ENCODE measurements at regions not wholly inside any gene's neighbourhood (a gene's known extent, or its start where the extent isn't known, plus 50 kb on each side); places are given as distances from the start of the nearest gene placed in this dataset.

- DNase-seq (ENCODE audit: low read depth in 2 of 2), result peak in 1 of 2 donors; percentile 83
- H3K36me3 ChIP-seq (ENCODE audit: control insufficient read depth, insufficient read depth, low read length), result no peaks in the 10 kb centered on the region
- TF ChIP-seq, protein P1, sequence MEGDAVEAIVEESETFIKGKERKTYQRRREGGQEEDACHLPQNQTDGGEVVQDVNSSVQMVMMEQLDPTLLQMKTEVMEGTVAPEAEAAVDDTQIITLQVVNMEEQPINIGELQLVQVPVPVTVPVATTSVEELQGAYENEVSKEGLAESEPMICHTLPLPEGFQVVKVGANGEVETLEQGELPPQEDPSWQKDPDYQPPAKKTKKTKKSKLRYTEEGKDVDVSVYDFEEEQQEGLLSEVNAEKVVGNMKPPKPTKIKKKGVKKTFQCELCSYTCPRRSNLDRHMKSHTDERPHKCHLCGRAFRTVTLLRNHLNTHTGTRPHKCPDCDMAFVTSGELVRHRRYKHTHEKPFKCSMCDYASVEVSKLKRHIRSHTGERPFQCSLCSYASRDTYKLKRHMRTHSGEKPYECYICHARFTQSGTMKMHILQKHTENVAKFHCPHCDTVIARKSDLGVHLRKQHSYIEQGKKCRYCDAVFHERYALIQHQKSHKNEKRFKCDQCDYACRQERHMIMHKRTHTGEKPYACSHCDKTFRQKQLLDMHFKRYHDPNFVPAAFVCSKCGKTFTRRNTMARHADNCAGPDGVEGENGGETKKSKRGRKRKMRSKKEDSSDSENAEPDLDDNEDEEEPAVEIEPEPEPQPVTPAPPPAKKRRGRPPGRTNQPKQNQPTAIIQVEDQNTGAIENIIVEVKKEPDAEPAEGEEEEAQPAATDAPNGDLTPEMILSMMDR (conservative IDR thresholded peaks at IDR 0.05 in 1 of 2, IDR thresholded peaks at IDR 0.05 in 1 of 2; ENCODE audit: low read depth in 1 of 2, low read length in 2 of 2), result no peak
- TF ChIP-seq EZH2 (IDR thresholded peaks at IDR 0.05; ENCODE audit: low read length, missing control alignments), result no peak
Measured at GRCh38 chr9:126055381-126055985, 271.1 kb upstream of the MVB12B start.

DNA sequence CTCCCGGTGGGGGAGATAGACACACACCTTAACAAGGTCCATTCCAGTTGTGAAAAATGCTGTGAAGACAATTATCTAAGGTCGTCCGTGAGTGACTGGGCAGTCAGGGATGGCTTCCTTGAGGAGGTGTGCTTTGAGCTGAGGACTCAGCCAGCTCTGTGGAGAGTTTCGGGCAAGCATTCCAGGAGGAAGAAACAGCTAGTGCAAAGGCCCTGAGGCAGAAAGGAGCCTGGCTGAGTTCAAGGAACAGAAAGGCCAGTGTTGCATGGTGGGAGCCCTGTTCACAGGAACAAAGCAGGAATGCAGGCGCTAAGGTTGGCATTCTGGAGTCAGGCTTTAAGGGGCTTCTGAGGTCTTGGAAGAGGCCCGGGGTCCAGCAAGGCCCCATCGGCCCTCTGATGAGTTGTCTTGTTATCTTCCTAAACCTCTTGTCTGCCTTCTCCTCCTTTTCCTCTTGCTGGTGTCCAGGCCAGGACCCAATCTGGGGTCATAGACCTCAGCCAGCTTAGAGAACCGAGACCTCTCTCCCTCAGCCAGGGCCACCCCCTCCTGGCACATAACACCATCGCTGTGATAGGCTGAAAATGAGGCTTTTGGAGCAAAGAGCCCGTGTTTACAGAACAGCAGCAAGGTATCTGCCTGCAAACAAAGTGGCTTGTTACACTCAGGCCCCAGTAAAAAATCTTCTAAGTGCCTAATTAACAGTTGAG, 270.2 kb upstream of the MVB12B start:
- Histone ChIP-seq H3K27me3 (ENCODE audit: control insufficient read depth, insufficient read depth, low read length) (peaks cover 24% of the 10 kb centered on the region), H3K9ac (ENCODE audit: insufficient read depth, low read length) (no peak overlapping the region)

More at GRCh38 chr9:126055381-126055985, 271.1 kb upstream of the MVB12B start:
- Histone ChIP-seq H3K27ac (ENCODE audit: insufficient read depth, low read length) (no peak overlapping the region), H3K4me2 (ENCODE audit: extremely low read depth, insufficient read depth, low read length) (no peak overlapping the region), H3K4me1 (ENCODE audit: control insufficient read depth, extremely low read depth, insufficient read depth, low read length) (no peaks in the 10 kb centered on the region), H4K20me1 (ENCODE audit: control insufficient read depth, extremely low read depth, insufficient read depth, low read length) (no peaks in the 10 kb centered on the region), H3K4me3 (replicated peaks in 1 of 4; ENCODE audit: control extremely low read depth in 1 of 4, insufficient read depth in 1 of 4, low read depth in 3 of 4, low read length in 4 of 4) (no peak overlapping the region), H3K27me3 (ENCODE audit: control insufficient read depth, insufficient read depth, low read length) (peaks cover 24% of the 10 kb centered on the region), H3K9me3 (ENCODE audit: control insufficient read depth, insufficient read depth, low read depth, low read length) (no peaks in the 10 kb centered on the region), H3K79me2 (ENCODE audit: control insufficient read depth, insufficient read depth, low read length) (no peaks in the 10 kb centered on the region), H3K9ac (ENCODE audit: insufficient read depth, low read length) (no peak overlapping the region), H2AFZ (ENCODE audit: low read length) (no peak overlapping the region)

GRCh38 chr9:126057121-126057825, 269.4 kb upstream of the MVB12B start:
- H3K36me3 ChIP-seq (ENCODE audit: control insufficient read depth, insufficient read depth, low read length), result no peaks in the 10 kb centered on the region
- TF ChIP-seq, protein P1 (conservative IDR thresholded peaks at IDR 0.05 in 1 of 2, IDR thresholded peaks at IDR 0.05 in 1 of 2; ENCODE audit: low read depth in 1 of 2, low read length in 2 of 2), result no peak
- TF ChIP-seq EZH2 (IDR thresholded peaks at IDR 0.05; ENCODE audit: low read length, missing control alignments), result no peak
- DNase-seq (ENCODE audit: low read depth in 2 of 2), result peak in 1 of 2 donors; percentile 37
- no peak overlapping the region for H3K27ac ChIP-seq (ENCODE audit: insufficient read depth, low read length)
- H3K9ac ChIP-seq (ENCODE audit: insufficient read depth, low read length), result no peak overlapping the region
- H4K20me1 ChIP-seq (ENCODE audit: control insufficient read depth, extremely low read depth, insufficient read depth, low read length), result no peaks in the 10 kb centered on the region
- H3K4me3 ChIP-seq (replicated peaks in 1 of 4; ENCODE audit: control extremely low read depth in 1 of 4, insufficient read depth in 1 of 4, low read depth in 3 of 4, low read length in 4 of 4), result no peak overlapping the region
- H3K27me3 ChIP-seq (ENCODE audit: control insufficient read depth, insufficient read depth, low read length), result peaks cover 24% of the 10 kb centered on the region
- H2AFZ ChIP-seq (ENCODE audit: low read length), result no peak overlapping the region
- H3K4me1 ChIP-seq (ENCODE audit: control insufficient read depth, extremely low read depth, insufficient read depth, low read length), result no peaks in the 10 kb centered on the region
- H3K4me2 ChIP-seq (ENCODE audit: extremely low read depth, insufficient read depth, low read length), result no peak overlapping the region
- H3K9me3 ChIP-seq (ENCODE audit: control insufficient read depth, insufficient read depth, low read depth, low read length), result no peaks in the 10 kb centered on the region
- H3K79me2 ChIP-seq (ENCODE audit: control insufficient read depth, insufficient read depth, low read length), result no peaks in the 10 kb centered on the region

More for the DNA sequence above, 270.2 kb upstream of the MVB12B start:
- Histone ChIP-seq H3K4me3 (replicated peaks in 1 of 4; ENCODE audit: control extremely low read depth in 1 of 4, insufficient read depth in 1 of 4, low read depth in 3 of 4, low read length in 4 of 4) (no peak overlapping the region), H3K79me2 (ENCODE audit: control insufficient read depth, insufficient read depth, low read length) (no peaks in the 10 kb centered on the region), H3K9me3 (ENCODE audit: control insufficient read depth, insufficient read depth, low read depth, low read length) (no peaks in the 10 kb centered on the region), H4K20me1 (ENCODE audit: control insufficient read depth, extremely low read depth, insufficient read depth, low read length) (no peaks in the 10 kb centered on the region), H3K4me2 (ENCODE audit: extremely low read depth, insufficient read depth, low read length) (no peak overlapping the region), H3K4me1 (ENCODE audit: control insufficient read depth, extremely low read depth, insufficient read depth, low read length) (no peaks in the 10 kb centered on the region), H2AFZ (ENCODE audit: low read length) (no peak overlapping the region), H3K27ac (ENCODE audit: insufficient read depth, low read length) (no peak overlapping the region), H3K36me3 (ENCODE audit: control insufficient read depth, insufficient read depth, low read length) (no peaks in the 10 kb centered on the region)
- no peak for TF ChIP-seq EZH2 (IDR thresholded peaks at IDR 0.05; ENCODE audit: low read length, missing control alignments)
- TF ChIP-seq, protein P1 (conservative IDR thresholded peaks at IDR 0.05 in 1 of 2, IDR thresholded peaks at IDR 0.05 in 1 of 2; ENCODE audit: low read depth in 1 of 2, low read length in 2 of 2), result no peak
- no peak for DNase-seq (ENCODE audit: low read depth in 2 of 2)

Data from fibroblast of lung (primary cell).